ENCODE measurements at regions not wholly inside any gene's neighbourhood (a gene's known extent, or its start where the extent isn't known, plus 50 kb on each side); places are given as distances from the start of the nearest gene placed in this dataset.
A peak's percentile ranks its signal among the peaks of the same experiment; 100 is the strongest.

DNA sequence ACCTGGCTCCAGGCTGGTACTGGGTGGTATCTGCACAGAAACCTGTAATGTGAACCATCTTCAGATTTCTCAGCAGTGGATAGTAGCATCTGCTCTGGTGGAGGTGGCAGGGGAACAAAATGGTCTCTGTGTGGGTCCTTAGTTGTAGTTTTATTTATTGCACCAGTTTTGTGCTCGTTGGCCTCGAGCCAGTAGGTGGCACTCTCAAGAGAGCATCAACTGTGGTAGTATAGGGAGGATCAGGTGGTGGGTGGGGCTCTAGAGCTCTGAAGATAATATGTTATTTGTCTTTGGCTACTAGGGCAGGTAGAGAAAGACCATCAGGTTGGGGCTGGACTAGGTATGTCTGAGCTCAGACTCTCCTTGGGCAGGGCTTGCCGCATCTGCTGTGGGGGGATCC, 254.0 kb upstream of the GPR149 start:
- WGBS, 2 donors, result 76 to 87% methylated on average over 3 of the region's 3 CpGs
- Histone ChIP-seq H3K4me1 (ENCODE audit: control insufficient read depth in 5 of 5, insufficient read depth in 5 of 5, low read length in 5 of 5) (no peaks in the 10 kb centered on the region), H3K9me3 (ENCODE audit: control insufficient read depth in 4 of 4, insufficient read depth in 3 of 4, low read length in 3 of 4) (peaks cover 0 to 6% (median 0%) of the 10 kb centered on the region in 4 donors), H3K36me3 (ENCODE audit: control insufficient read depth in 4 of 4, insufficient read depth in 4 of 4, low read length in 4 of 4) (no peaks in the 10 kb centered on the region), H3K4me3 (no peak overlapping the region), H3K9ac (ENCODE audit: insufficient read depth in 1 of 2, low read length in 2 of 2) (no peak overlapping the region), H3K27me3 (ENCODE audit: control insufficient read depth in 3 of 3, insufficient read depth in 3 of 3, low read length in 2 of 3) (no peaks in the 10 kb centered on the region), H3K27ac (ENCODE audit: low read depth in 1 of 2, low read length in 1 of 2) (no peak overlapping the region)
- no peak for TF ChIP-seq CTCF (IDR thresholded peaks at IDR 0.05; ENCODE audit: control extremely low read depth, extremely low read depth)
- DNase-seq (no peak), ATAC-seq (ENCODE audit: insufficient read depth, low FRiP score) (no peak)

DNA sequence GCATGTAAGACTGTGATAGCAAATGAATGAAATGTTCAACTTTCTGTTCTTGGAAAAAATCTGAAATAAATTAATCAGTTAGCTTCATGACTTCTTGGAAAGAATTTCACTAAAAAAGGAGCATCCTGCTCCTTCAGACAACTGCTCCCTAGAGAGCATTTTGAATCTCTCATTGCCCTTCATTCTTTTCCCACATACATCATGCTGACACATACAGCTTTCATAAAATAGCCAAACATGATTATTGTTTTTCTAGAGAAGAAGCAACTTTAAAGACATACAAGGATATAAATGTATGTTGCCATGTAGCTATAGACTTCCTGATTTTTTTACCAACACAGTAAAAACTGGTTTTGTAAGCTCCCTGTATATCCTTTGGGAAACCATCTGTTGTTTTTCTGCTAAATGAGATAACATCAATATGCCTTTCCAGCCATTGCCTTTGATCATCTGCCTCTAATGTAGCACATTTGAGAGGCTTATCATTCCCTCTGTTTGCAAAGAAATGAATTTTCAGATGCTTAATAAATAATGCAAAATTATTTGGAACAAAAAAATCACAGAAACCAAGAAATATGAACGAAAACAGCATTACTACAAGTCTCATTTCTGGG, 248.2 kb upstream of the GPR149 start:
- H3K4me1 ChIP-seq (ENCODE audit: control insufficient read depth in 5 of 5, insufficient read depth in 5 of 5, low read length in 5 of 5), result no peaks in the 10 kb centered on the region
- H3K27me3 ChIP-seq (ENCODE audit: control insufficient read depth in 3 of 3, insufficient read depth in 3 of 3, low read length in 2 of 3), result no peaks in the 10 kb centered on the region
- 79 to 88% methylated on average over 1 of the region's 1 CpG for WGBS, 2 donors
- no peak overlapping the region for H3K9ac ChIP-seq (ENCODE audit: insufficient read depth in 1 of 2, low read length in 2 of 2)
- DNase-seq (peak in 1 of 3 donors; percentile 3), ATAC-seq (ENCODE audit: insufficient read depth, low FRiP score) (no peak)
- no peaks in the 10 kb centered on the region for H3K36me3 ChIP-seq (ENCODE audit: control insufficient read depth in 4 of 4, insufficient read depth in 4 of 4, low read length in 4 of 4)
- no peaks in the 10 kb centered on the region for H3K9me3 ChIP-seq (ENCODE audit: control insufficient read depth in 4 of 4, insufficient read depth in 3 of 4, low read length in 3 of 4)
- no peak overlapping the region for H3K4me3 ChIP-seq
- no peak overlapping the region for H3K27ac ChIP-seq (ENCODE audit: low read depth in 1 of 2, low read length in 1 of 2)
- no peak for TF ChIP-seq CTCF (IDR thresholded peaks at IDR 0.05; ENCODE audit: control extremely low read depth, extremely low read depth)

GRCh38 chr3:154668835-154669234, 238.8 kb upstream of the GPR149 start:
- no peaks in the 10 kb centered on the region for H3K4me1 ChIP-seq (ENCODE audit: control insufficient read depth in 5 of 5, insufficient read depth in 5 of 5, low read length in 5 of 5)
- H3K27ac ChIP-seq (ENCODE audit: low read depth in 1 of 2, low read length in 1 of 2), result no peak overlapping the region
- WGBS, 2 donors, result 81 to 87% methylated on average over 1 of the region's 1 CpG
- TF ChIP-seq CTCF (IDR thresholded peaks at IDR 0.05; ENCODE audit: control extremely low read depth, extremely low read depth), result no peak
- H3K9me3 ChIP-seq (ENCODE audit: control insufficient read depth in 4 of 4, insufficient read depth in 3 of 4, low read length in 3 of 4), result peaks cover 0 to 2% (median 0%) of the 10 kb centered on the region in 4 donors
- no peak overlapping the region for H3K9ac ChIP-seq (ENCODE audit: insufficient read depth in 1 of 2, low read length in 2 of 2)
- ATAC-seq (ENCODE audit: insufficient read depth, low FRiP score) (no peak), DNase-seq (no peak)
- H3K4me3 ChIP-seq, result no peak overlapping the region
- no peaks in the 10 kb centered on the region for H3K36me3 ChIP-seq (ENCODE audit: control insufficient read depth in 4 of 4, insufficient read depth in 4 of 4, low read length in 4 of 4)
- no peaks in the 10 kb centered on the region for H3K27me3 ChIP-seq (ENCODE audit: control insufficient read depth in 3 of 3, insufficient read depth in 3 of 3, low read length in 2 of 3)

DNA sequence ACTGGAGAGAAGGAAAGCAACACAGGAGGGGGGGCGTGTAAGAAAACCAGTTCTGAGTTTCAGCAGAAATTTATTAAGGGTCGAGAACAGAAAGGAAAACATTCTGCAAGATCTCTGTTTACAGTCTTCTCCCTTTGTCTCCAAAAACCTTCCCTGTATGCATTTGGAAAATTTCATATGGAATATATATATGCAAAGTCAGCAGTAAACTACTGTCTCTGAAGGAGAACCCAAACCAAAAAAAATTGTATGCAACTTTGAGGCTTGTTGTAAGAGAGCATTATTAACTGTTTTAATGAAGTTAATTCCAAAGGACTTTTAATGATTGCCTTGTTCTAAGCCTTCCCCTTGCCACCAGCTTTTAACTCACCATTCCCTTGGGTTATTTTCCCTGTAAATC, 238.2 kb upstream of the GPR149 start:
- no peak for TF ChIP-seq CTCF (IDR thresholded peaks at IDR 0.05; ENCODE audit: control extremely low read depth, extremely low read depth)
- Histone ChIP-seq H3K4me3 (no peak overlapping the region), H3K27me3 (ENCODE audit: control insufficient read depth in 3 of 3, insufficient read depth in 3 of 3, low read length in 2 of 3) (no peaks in the 10 kb centered on the region), H3K9me3 (ENCODE audit: control insufficient read depth in 4 of 4, insufficient read depth in 3 of 4, low read length in 3 of 4) (peaks cover 0 to 2% (median 0%) of the 10 kb centered on the region in 4 donors), H3K27ac (ENCODE audit: low read depth in 1 of 2, low read length in 1 of 2) (no peak overlapping the region), H3K36me3 (ENCODE audit: control insufficient read depth in 4 of 4, insufficient read depth in 4 of 4, low read length in 4 of 4) (no peaks in the 10 kb centered on the region), H3K9ac (ENCODE audit: insufficient read depth in 1 of 2, low read length in 2 of 2) (no peak overlapping the region), H3K4me1 (ENCODE audit: control insufficient read depth in 5 of 5, insufficient read depth in 5 of 5, low read length in 5 of 5) (no peaks in the 10 kb centered on the region)
- 49 to 53% methylated on average over 2 of the region's 2 CpGs for WGBS, 2 donors
- peak in 1 of 3 donors; percentile 1 for DNase-seq
- ATAC-seq (ENCODE audit: insufficient read depth, low FRiP score), result no peak
